K562 (cell line): ENCODE measurements at regions not wholly inside any gene's neighbourhood (a gene's known extent, or its start where the extent isn't known, plus 50 kb on each side); places are given as distances from the start of the nearest gene placed in this dataset.

Source experiments
- JUND ChIP-seq, 2 experiments: IDR thresholded peaks; 2 replicates in 1 of 2; 3 replicates in 1 of 2; pipeline ENCODE4 v1.6.1; 2011; ENCODE audit warnings: borderline replicate concordance in 2 of 2, low read depth in 2 of 2, low read length in 2 of 2, improper control_type of control experiment in 1 of 2, missing biosample characterization in 1 of 2, missing genetic modification characterization in 1 of 2, missing genetic modification reagents in 1 of 2
- TF ChIP-seq, protein P1 (sequence below): fragments of 450-650 bp; IDR thresholded peaks from 2 replicates; pipeline ENCODE4 v1.6.1; 2016; ENCODE audit warnings: antibody characterized with exemption

DNA sequence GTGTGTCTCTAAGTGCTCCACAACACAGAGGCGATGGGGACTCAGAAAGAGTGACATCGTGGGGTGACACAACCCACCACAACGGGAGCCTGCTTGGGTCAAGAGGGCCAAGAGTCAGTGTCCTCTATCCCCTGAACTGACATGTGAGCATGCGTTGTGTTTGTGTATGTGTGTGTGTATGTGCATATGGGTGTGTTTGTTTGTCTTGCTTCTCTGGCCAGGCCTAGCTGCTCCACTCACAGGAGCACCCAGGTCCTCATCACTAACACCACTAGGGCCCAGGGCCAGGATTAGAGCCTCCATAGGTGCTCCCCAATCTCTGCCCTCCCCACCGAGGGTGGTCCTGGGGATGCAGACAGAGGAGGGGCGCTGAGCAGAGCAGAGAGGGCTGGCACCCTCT, 115.0 kb upstream of the CTSV start:
- TF ChIP-seq, protein P1, sequence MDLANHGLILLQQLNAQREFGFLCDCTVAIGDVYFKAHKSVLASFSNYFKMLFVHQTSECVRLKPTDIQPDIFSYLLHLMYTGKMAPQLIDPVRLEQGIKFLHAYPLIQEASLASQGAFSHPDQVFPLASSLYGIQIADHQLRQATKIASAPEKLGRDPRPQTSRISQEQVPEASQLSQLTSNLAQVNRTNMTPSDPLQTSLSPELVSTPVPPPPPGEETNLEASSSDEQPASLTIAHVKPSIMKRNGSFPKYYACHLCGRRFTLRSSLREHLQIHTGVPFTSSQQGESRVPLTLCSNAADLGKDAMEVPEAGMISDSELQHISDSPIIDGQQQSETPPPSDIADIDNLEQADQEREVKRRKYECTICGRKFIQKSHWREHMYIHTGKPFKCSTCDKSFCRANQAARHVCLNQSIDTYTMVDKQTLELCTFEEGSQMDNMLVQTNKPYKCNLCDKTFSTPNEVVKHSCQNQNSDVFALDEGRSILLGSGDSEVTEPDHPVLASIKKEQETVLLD: no peak
- TF ChIP-seq JUND (IDR thresholded peaks at IDR 0.05; ENCODE audit: borderline replicate concordance, low read depth, low read length): no peak
- TF ChIP-seq JUND (tag; IDR thresholded peaks at IDR 0.05; ENCODE audit: borderline replicate concordance, low read depth, low read length): no peak
